Keratinocyte (primary cell): ENCODE measurements at regions not wholly inside any gene's neighbourhood (a gene's known extent, or its start where the extent isn't known, plus 50 kb on each side); places are given as distances from the start of the nearest gene placed in this dataset.
A peak's percentile ranks its signal among the peaks of the same experiment; 100 is the strongest.

Experiments used
- DNase-seq: peaks from one replicate; pipeline ENCODE4 v3.0.0-alpha.2; 2011; ENCODE audit warnings: low read depth, missing footprints, low spot score
- FAIRE-seq: peaks from 2 replicates; lab custom pipeline; 2011; peaks lifted over from hg19 to GRCh38; lab: Jason Lieb, UNC
- H2AFZ ChIP-seq: 2 replicates; pipeline ENCODE4 v1.6.0; 2012; ENCODE audit warnings: low read length, control low read depth, inconsistent platforms; ENCODE audit not compliant: control insufficient read depth
- H3K27ac ChIP-seq: 2 replicates; pipeline ENCODE4 v1.5.1; 2011; ENCODE audit warnings: low read length; ENCODE audit not compliant: control insufficient read depth, insufficient read depth
- H3K27me3 ChIP-seq: 3 replicates; pipeline ENCODE4 v1.6.0; 2011; ENCODE audit warnings: low read length; ENCODE audit not compliant: control insufficient read depth, insufficient read depth; ENCODE audit errors: extremely low read depth
- H3K36me3 ChIP-seq, 2 experiments: 2 replicates in 1 of 2; 3 replicates in 1 of 2; pipeline ENCODE4 v1.5.1; 2011; ENCODE audit warnings: low read length in 2 of 2, mild to moderate bottlenecking in 1 of 2; ENCODE audit not compliant: control insufficient read depth in 2 of 2, insufficient read depth in 2 of 2; ENCODE audit errors: extremely low read depth in 1 of 2
- H3K4me1 ChIP-seq: 3 replicates; pipeline ENCODE4 v1.5.1; 2011; ENCODE audit warnings: low read length; ENCODE audit not compliant: control insufficient read depth, insufficient read depth; ENCODE audit errors: extremely low read depth
- H3K4me2 ChIP-seq: 3 replicates; pipeline ENCODE4 v1.6.0; 2011; ENCODE audit warnings: low read depth, low read length; ENCODE audit not compliant: control insufficient read depth, insufficient read depth; ENCODE audit errors: extremely low read depth
- H3K4me3 ChIP-seq, 3 experiments: fragments of 200-600 bp in 1 of 3; sonication (generic) in 1 of 3; 2 replicates in 2 of 3; 3 replicates in 1 of 3; pipeline ENCODE4 v1.5.1; 2011 to 2016; ENCODE audit warnings: low read length in 3 of 3, mild to moderate bottlenecking in 3 of 3, control low read depth in 2 of 3, inconsistent platforms in 1 of 3, low read depth in 1 of 3, mixed read lengths in 1 of 3, mixed run types in 1 of 3, moderate library complexity in 1 of 3; ENCODE audit not compliant: control insufficient read depth in 2 of 3, insufficient read depth in 2 of 3; ENCODE audit errors: extremely low read depth in 1 of 3
- H3K79me2 ChIP-seq: 2 replicates; pipeline ENCODE4 v1.6.0; 2012; ENCODE audit warnings: low read length; ENCODE audit not compliant: control insufficient read depth, insufficient read depth
- H3K9ac ChIP-seq: 3 replicates; pipeline ENCODE4 v1.6.0; 2011; ENCODE audit warnings: low read length; ENCODE audit not compliant: control insufficient read depth, insufficient read depth; ENCODE audit errors: extremely low read depth
- H3K9me1 ChIP-seq: 3 replicates; pipeline ENCODE4 v1.6.0; 2011; ENCODE audit warnings: low read length; ENCODE audit not compliant: control insufficient read depth, insufficient read depth; ENCODE audit errors: extremely low read depth
- H3K9me3 ChIP-seq: 2 replicates; pipeline ENCODE4 v1.5.1; 2012; ENCODE audit warnings: low read depth, low read length; ENCODE audit not compliant: control insufficient read depth
- H4K20me1 ChIP-seq: 3 replicates; pipeline ENCODE4 v1.6.0; 2011; ENCODE audit warnings: low read length; ENCODE audit not compliant: control insufficient read depth, insufficient read depth; ENCODE audit errors: extremely low read depth
- CTCF ChIP-seq, 3 experiments: IDR thresholded peaks in 1 of 3; conservative IDR thresholded peaks in 1 of 3; optimal IDR thresholded peaks in 1 of 3; 2 replicates in 2 of 3; 3 replicates in 1 of 3; pipeline versions ENCODE3 to v1.5.1; 2011; ENCODE audit warnings: low read length in 3 of 3, mild to moderate bottlenecking in 3 of 3, moderate library complexity in 2 of 3, control low read depth in 1 of 3, inconsistent platforms in 1 of 3; ENCODE audit not compliant: insufficient read depth in 2 of 3; ENCODE audit errors: extremely low read depth in 1 of 3
- EZH2 ChIP-seq: IDR thresholded peaks from one replicate; pipeline ENCODE4 v1.6.1; 2012; ENCODE audit warnings: inconsistent platforms, mild to moderate bottlenecking, low read length, moderate library complexity
- dilution Hi-C: fragments of 300-500 bp; cut with MboI; formaldehyde crosslinking; loops from one replicate; pipeline ENCODE4 v1.7.0; 2020; ENCODE audit warnings: low sequenced_read_pairs; ENCODE audit not compliant: extremely low pct_ligation_motif_present

DNA sequence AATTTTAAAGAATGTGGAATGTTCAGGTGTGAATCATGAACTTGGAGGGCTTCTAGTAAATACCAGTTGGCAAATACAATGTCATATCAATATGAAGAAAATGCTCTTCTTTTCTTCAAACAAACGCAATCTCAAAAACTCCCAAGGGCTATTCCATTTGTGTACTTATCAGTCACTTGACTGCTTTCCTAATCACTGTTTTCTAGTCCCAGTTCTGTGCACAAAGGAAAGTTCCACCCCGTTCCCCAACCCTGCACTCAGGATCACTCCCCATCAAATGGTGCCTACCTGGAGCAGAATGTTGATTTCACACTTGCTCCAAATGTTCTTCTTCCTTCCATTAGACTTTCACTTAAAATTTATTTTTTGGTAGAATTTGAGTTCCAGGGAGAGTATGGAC lies 92.6 kb upstream of the RFC3 start:
- Histone ChIP-seq H2AFZ (no peak overlapping the region), H3K9me3 (no peaks in the 10 kb centered on the region), H3K27me3 (no peaks in the 10 kb centered on the region), H4K20me1 (no peaks in the 10 kb centered on the region), H3K36me3 (no peaks in the 10 kb centered on the region), H3K4me1 (peaks cover 20% of the 10 kb centered on the region), H3K4me2 (no peak overlapping the region), H3K79me2 (no peaks in the 10 kb centered on the region), H3K4me3 (no peak overlapping the region), H3K9me1 (no peaks in the 10 kb centered on the region), H3K27ac (no peak overlapping the region), H3K9ac (no peak overlapping the region)
- DNase-seq (no peak), FAIRE-seq (no peak)
- TF ChIP-seq CTCF (optimal IDR thresholded peaks at IDR 0.05 in 1 of 3, IDR thresholded peaks at IDR 0.05 in 1 of 3, conservative IDR thresholded peaks at IDR 0.05 in 1 of 3; ENCODE audit: extremely low read depth in 1 of 3, insufficient read depth in 2 of 3, low read length in 3 of 3), result no peak
- TF ChIP-seq EZH2, result no peak
- dilution Hi-C loops, result no loop called here

DNA sequence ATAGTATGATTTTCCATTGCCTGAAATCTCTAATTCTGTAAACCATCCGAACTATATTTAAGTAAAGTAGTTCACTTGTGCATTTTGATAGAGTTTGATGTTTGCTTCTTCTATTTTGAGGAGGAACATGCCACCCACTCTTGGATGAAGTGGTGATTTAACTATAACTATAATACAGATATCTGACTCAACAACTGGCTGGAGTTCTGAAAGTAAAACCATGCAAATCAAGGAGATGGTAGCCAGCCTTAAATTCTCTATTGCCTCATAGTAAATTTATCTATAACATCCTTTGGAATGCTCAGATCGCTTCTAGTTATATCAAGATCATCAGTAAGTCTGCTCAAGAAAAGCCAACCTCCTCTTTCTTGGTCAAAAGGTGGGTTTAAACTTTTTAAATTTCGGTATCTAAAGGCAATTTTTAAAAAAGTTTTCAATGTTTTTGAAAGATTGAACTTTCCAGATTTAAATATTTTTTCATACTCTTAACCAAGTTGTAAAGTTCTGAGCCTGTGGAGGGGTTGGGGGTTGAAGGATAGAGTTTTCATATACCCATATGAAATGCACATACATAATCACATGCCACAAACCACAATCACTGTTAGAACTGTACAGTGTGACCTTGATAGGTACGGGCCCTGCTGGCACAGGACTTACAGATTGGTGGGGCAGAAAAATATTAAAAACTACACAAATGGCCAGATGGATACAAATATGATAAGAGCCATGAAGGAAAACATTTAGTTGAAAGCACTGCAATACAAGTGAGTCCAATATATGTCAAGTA lies 90.5 kb upstream of the RFC3 start:
- no peaks in the 10 kb centered on the region for H3K9me3 ChIP-seq
- no peak for FAIRE-seq
- no peaks in the 10 kb centered on the region for H3K79me2 ChIP-seq
- H3K4me1 ChIP-seq, result peaks cover 14% of the 10 kb centered on the region
- no peak overlapping the region for H3K4me2 ChIP-seq
- H2AFZ ChIP-seq, result peak overlapping the region; percentile 57
- no peak overlapping the region for H3K27ac ChIP-seq
- H3K4me3 ChIP-seq, result no peak overlapping the region
- dilution Hi-C loops, result no loop called here
- H3K9me1 ChIP-seq, result no peaks in the 10 kb centered on the region
- no peak overlapping the region for H3K9ac ChIP-seq
- no peaks in the 10 kb centered on the region for H3K36me3 ChIP-seq
- no peaks in the 10 kb centered on the region for H3K27me3 ChIP-seq
- TF ChIP-seq EZH2 (no peak), CTCF (optimal IDR thresholded peaks at IDR 0.05 in 1 of 3, IDR thresholded peaks at IDR 0.05 in 1 of 3, conservative IDR thresholded peaks at IDR 0.05 in 1 of 3; ENCODE audit: extremely low read depth in 1 of 3, insufficient read depth in 2 of 3, low read length in 3 of 3) (no peak)
- no peak for DNase-seq
- no peaks in the 10 kb centered on the region for H4K20me1 ChIP-seq
